GM13977 (cell line): ENCODE measurements at regions not wholly inside any gene's neighbourhood (a gene's known extent, or its start where the extent isn't known, plus 50 kb on each side); places are given as distances from the start of the nearest gene placed in this dataset.

Experiments
- DNase-seq: peaks from one replicate; pipeline ENCODE4 v3.0.0; 2012; ENCODE audit warnings: low spot score
- CTCF ChIP-seq: IDR thresholded peaks from 2 replicates; pipeline ENCODE4 v1.5.1; 2012; ENCODE audit warnings: mild to moderate bottlenecking, control low read depth; ENCODE audit not compliant: insufficient read depth; ENCODE audit errors: extremely low read depth, missing control alignments
- in situ Hi-C: fragments of 300-500 bp; cut with MboI; formaldehyde crosslinking; loops from one replicate; pipeline ENCODE4 v1.12.0; 2022; ENCODE audit warnings: low sequenced_read_pairs, low pct_unique_long_range_greater_than_20kb, mixed read lengths, inconsistent platforms; ENCODE audit not compliant: unreplicated experiment

DNA sequence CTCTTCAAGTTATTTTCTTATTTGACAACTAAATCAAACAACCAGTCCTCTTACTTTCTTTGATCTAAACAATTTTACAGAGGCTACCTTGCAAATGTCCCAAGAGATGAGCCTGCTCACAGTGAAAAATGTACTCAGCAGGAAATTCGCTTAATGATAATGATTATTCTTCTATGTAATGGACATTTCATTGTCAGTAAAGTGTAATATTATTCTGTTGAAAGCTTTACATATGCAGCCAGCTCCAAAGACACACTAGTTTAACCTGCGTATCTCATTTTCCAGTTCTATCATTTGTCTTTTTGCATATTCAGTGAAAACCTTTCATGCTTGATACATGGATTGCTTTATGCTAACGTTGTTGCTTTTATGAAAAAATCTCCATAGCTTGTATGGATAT lies 758.7 kb upstream of the ZNF608 start:
- in situ Hi-C loops: no loop called here
- TF ChIP-seq CTCF: no peak
- no peak for DNase-seq

- DNase-seq: no peak
- TF ChIP-seq CTCF: no peak
- in situ Hi-C loops: no loop called here
Measured at GRCh38 chr5:125506124-125506523, 759.7 kb upstream of the ZNF608 start.

- TF ChIP-seq CTCF: no peak
- DNase-seq: no peak
- in situ Hi-C loops: no loop called here
Measured at GRCh38 chr5:125508225-125508624, 761.8 kb upstream of the ZNF608 start.

DNA sequence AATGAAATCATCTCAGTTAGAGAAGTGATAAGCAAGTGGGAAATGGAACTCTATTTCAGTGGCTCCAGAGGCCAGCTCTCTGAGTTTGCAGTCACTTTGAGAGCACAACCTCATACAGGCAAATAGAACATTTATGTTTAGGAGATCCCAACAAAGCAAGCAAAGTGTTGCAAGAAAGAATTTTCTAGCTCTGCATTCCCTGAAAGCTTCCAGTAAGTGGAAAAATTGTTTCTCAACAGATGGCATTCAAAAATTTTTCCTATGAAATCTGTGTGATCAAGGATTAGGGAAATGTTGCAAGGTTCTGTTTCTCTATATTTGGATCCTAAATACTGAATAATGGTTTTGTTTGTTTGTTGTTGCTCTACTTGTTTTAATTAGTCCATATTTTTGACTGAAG lies 764.2 kb upstream of the ZNF608 start:
- no peak for DNase-seq
- in situ Hi-C loops: no loop called here
- no peak for TF ChIP-seq CTCF

- no peak for TF ChIP-seq CTCF
- in situ Hi-C loops: no loop called here
- DNase-seq: no peak
Measured at GRCh38 chr5:125517973-125518550, 771.6 kb upstream of the ZNF608 start.

DNA sequence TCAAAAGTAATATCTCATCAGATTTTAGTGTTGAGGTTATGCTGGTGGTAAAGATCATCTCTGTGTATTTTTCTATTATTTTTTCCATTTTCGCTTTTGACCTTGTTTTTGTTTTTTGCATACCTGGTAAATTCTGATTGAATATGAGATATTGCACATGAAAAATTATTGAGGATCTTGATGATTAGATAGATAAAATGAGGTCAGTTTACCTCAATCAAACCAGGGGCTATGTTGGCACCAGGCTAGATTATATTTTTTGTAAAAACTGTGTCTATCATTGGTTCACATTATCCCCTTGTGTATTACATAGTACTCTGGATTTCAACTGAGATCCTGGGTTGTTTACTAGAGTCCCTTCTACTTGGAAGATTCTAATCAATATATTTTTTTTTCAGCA lies 774.9 kb upstream of the ZNF608 start:
- no peak for TF ChIP-seq CTCF
- in situ Hi-C loops: no loop called here
- DNase-seq: no peak

DNA sequence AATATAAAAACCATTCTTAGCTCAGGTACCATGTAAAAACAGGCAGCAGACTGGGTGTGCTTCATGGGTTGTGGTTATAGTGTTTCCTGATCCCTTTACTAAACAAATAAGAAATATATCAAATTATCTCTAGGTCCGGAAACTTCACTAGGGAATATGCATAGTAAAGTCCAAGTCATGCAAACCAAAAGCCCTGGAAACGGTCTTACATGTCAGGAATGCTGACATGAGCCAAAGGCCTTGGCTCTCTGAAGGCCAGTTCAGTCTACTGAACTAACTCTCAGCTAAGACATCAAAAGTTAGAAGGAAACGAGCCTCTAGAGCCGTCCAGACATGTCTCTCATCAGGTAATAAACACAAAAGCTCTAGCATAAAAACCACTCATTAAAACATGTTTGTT lies 778.9 kb upstream of the ZNF608 start:
- DNase-seq: no peak
- no peak for TF ChIP-seq CTCF
- in situ Hi-C loops: no loop called here
